CD8-positive, alpha-beta memory T cell (primary cell): ENCODE measurements at regions not wholly inside any gene's neighbourhood (a gene's known extent, or its start where the extent isn't known, plus 50 kb on each side); places are given as distances from the start of the nearest gene placed in this dataset.

Experiments used
- CTCF ChIA-PET: fragments of 350-600 bp; sonication (Branson Sonifier 250); formaldehyde crosslinking; loops from one replicate; lab custom pipeline; 2021; ENCODE audit warnings: antibody characterized with exemption; lab: Charles Lee
- POLR2A ChIA-PET: fragments of 350-600 bp; sonication (Branson Sonifier 250); formaldehyde crosslinking; loops from one replicate; lab custom pipeline; 2021; ENCODE audit warnings: antibody characterized with exemption; lab: Charles Lee
- DNase-seq, 5 donors: peaks; one replicate each; pipeline versions ENCODE4 v3.0.0 to v3.0.0-alpha.2; 2020 to 2022; ENCODE audit warnings: mixed read lengths in 1 of 5
- H3K27ac ChIP-seq: one replicate; pipeline ENCODE4 v1.7.0; 2013; ENCODE audit warnings: low read depth, mild to moderate bottlenecking, low read length, moderate library complexity
- H3K27me3 ChIP-seq: 2 replicates; pipeline ENCODE4 v1.7.0; 2013; ENCODE audit warnings: low read length, mild to moderate bottlenecking; ENCODE audit not compliant: insufficient read depth, poor library complexity, severe bottlenecking
- H3K36me3 ChIP-seq: 2 replicates; pipeline ENCODE4 v1.7.0; 2013; ENCODE audit warnings: mild to moderate bottlenecking, low read length, moderate library complexity; ENCODE audit not compliant: insufficient read depth
- H3K4me1 ChIP-seq: 2 replicates; pipeline ENCODE4 v1.7.0; 2013; ENCODE audit warnings: mild to moderate bottlenecking, low read length, moderate library complexity; ENCODE audit not compliant: insufficient read depth
- H3K4me3 ChIP-seq: 2 replicates; pipeline ENCODE4 v1.7.0; 2013; ENCODE audit warnings: mild to moderate bottlenecking, low read length
- H3K9me3 ChIP-seq: 2 replicates; pipeline ENCODE4 v1.7.0; 2013; ENCODE audit warnings: mild to moderate bottlenecking, low read length
- H3K27ac Mint-ChIP-seq, 8 donors: one replicate each; pipeline ENCODE4 v1.8.0; 2020 to 2021; ENCODE audit warnings: mixed read lengths in 8 of 8, mild to moderate bottlenecking in 6 of 8, inconsistent platforms in 3 of 8, moderate library complexity in 3 of 8
- H3K27me3 Mint-ChIP-seq, 2 donors: one replicate each; pipeline ENCODE4 v1.8.0; 2020 to 2021; ENCODE audit warnings: mixed read lengths in 2 of 2, mild to moderate bottlenecking in 1 of 2, moderate library complexity in 1 of 2
- H3K36me3 Mint-ChIP-seq, 3 donors: one replicate each; pipeline ENCODE4 v1.8.0; 2020 to 2021; ENCODE audit warnings: mixed read lengths in 3 of 3, inconsistent platforms in 1 of 3, mild to moderate bottlenecking in 1 of 3
- H3K4me1 Mint-ChIP-seq, 3 donors: one replicate each; pipeline ENCODE4 v1.8.0; 2020 to 2021; ENCODE audit warnings: mixed read lengths in 3 of 3, inconsistent platforms in 1 of 3, mild to moderate bottlenecking in 1 of 3
- H3K4me3 Mint-ChIP-seq, 7 donors: one replicate each; pipeline ENCODE4 v1.8.0; 2020 to 2021; ENCODE audit warnings: mixed read lengths in 7 of 7, mild to moderate bottlenecking in 6 of 7, moderate library complexity in 4 of 7, inconsistent platforms in 2 of 7
- H3K9me3 Mint-ChIP-seq, 5 donors: one replicate each; pipeline ENCODE4 v1.8.0; 2020 to 2022; ENCODE audit warnings: mixed read lengths in 5 of 5, mild to moderate bottlenecking in 3 of 5, moderate library complexity in 2 of 5, inconsistent platforms in 1 of 5

DNA sequence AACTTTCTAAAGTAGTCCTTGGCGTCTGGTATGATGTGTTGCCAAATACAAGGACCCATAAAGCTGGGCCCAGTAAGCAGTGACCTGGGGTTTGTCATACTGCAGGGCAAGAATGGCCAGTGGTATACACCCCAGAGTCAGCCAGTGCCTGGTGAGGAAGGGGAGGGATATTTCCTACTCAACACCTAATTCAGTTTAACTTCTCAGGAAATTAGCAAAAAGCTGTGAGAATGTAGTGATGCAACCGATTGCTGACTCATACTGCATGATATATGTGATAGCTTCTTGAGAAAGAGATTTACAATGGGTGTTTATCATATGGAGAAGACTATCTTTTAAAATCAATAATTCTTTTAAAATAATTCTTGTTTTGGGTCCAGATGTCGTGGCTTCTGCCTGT, 889.3 kb upstream of the CELF2 start:
- Histone ChIP-seq H3K27ac (no peak overlapping the region), H3K36me3 (no peaks in the 10 kb centered on the region), H3K4me3 (no peak overlapping the region), H3K9me3 (no peaks in the 10 kb centered on the region), H3K27me3 (no peaks in the 10 kb centered on the region), H3K4me1 (no peaks in the 10 kb centered on the region)
- CTCF ChIA-PET = no interaction called here
- DNase-seq = no peak
- Mint-ChIP-seq H3K36me3 (no peaks in the 10 kb centered on the region), H3K4me1 (no peaks in the 10 kb centered on the region), H3K27me3 (peaks cover 0 to 1% of the 10 kb centered on the region in 2 donors), H3K27ac (no peak overlapping the region), H3K9me3 (peaks cover 0 to 5% (median 0%) of the 10 kb centered on the region in 5 donors), H3K4me3 (no peak overlapping the region)
- POLR2A ChIA-PET = no interaction called here

DNA sequence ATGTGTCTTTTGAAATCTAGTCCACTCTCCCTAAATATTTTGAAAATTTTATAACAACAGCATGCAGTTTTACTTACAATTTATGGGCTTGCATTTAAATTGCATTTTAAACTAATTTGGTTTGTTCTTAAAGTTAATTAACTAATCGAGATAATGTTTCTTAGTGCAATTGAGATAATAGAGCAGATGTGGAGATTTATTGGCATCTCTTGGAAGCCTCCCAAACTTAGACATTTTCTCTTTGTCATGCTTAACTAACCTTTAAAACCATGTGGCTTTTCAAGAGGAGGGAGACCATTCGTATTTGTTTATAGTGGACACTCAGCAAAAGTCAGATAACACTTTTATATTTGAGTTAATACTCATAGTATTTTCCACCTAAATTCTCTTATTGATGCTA, 887.0 kb upstream of the CELF2 start:
- Histone ChIP-seq H3K4me1 (no peaks in the 10 kb centered on the region), H3K4me3 (no peak overlapping the region), H3K36me3 (no peaks in the 10 kb centered on the region), H3K27me3 (no peaks in the 10 kb centered on the region), H3K9me3 (no peaks in the 10 kb centered on the region), H3K27ac (no peak overlapping the region)
- Mint-ChIP-seq H3K27me3 (no peaks in the 10 kb centered on the region), H3K9me3 (peaks cover 0 to 3% (median 0%) of the 10 kb centered on the region in 5 donors), H3K36me3 (no peaks in the 10 kb centered on the region), H3K27ac (no peak overlapping the region), H3K4me3 (no peak overlapping the region), H3K4me1 (no peaks in the 10 kb centered on the region)
- CTCF ChIA-PET = no interaction called here
- POLR2A ChIA-PET = no interaction called here
- no peak for DNase-seq

DNA sequence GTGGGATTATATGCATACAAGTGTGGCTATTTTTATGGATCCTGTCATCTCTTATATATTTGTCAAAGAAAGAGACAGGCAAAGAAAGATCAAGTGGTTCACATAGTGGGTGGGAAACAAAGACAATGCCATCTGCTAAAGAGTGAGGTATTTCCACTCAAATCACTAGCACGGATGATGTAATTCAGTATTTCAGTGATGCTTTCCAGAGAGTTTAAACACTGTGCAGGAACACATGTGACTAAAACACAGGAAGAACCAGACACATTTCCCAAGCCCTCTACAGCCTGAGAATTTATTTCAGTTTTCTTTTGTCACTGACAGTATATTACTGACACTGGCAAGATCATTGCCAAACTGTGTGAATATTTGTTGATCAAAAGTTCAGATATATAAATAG, 885.7 kb upstream of the CELF2 start:
- no peaks in the 10 kb centered on the region for H3K36me3 Mint-ChIP-seq
- no peaks in the 10 kb centered on the region for H3K4me1 Mint-ChIP-seq
- Histone ChIP-seq H3K27ac (no peak overlapping the region), H3K4me3 (no peak overlapping the region), H3K27me3 (no peaks in the 10 kb centered on the region), H3K9me3 (no peaks in the 10 kb centered on the region), H3K4me1 (no peaks in the 10 kb centered on the region), H3K36me3 (no peaks in the 10 kb centered on the region)
- ChIA-PET CTCF (no interaction called here), POLR2A (no interaction called here)
- H3K9me3 Mint-ChIP-seq = peaks cover 0 to 1% (median 0%) of the 10 kb centered on the region in 5 donors
- H3K27me3 Mint-ChIP-seq = no peaks in the 10 kb centered on the region
- H3K4me3 Mint-ChIP-seq = no peak overlapping the region
- H3K27ac Mint-ChIP-seq = no peak overlapping the region
- DNase-seq = no peak

DNA sequence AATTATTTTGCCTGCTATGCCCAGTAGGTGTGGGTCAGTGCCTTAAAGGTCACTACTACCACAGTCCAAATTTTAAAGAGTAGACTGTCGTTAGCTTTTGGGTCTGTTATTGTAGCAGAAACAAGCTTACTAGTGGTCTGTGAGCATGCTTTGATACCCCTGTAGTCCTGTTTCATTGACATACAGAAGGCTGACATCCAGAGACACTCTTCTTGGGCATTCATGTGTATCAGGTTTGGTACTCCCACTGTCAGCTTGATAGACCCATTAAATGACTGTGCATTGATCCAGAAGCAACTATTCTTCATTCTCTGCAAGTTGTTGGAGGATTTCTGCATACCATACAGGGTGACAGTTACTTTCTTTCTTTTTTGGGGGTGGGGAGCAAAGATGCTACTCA, 884.4 kb upstream of the CELF2 start:
- H3K27me3 ChIP-seq = no peaks in the 10 kb centered on the region
- H3K4me3 ChIP-seq = no peak overlapping the region
- Mint-ChIP-seq H3K9me3 (no peaks in the 10 kb centered on the region), H3K27me3 (no peaks in the 10 kb centered on the region), H3K27ac (no peak overlapping the region), H3K4me1 (peaks cover 4 to 8% (median 5%) of the 10 kb centered on the region in 3 donors), H3K4me3 (no peak overlapping the region), H3K36me3 (no peaks in the 10 kb centered on the region)
- no peaks in the 10 kb centered on the region for H3K9me3 ChIP-seq
- H3K27ac ChIP-seq = no peak overlapping the region
- CTCF ChIA-PET = no interaction called here
- DNase-seq = no peak
- no peaks in the 10 kb centered on the region for H3K36me3 ChIP-seq
- POLR2A ChIA-PET = no interaction called here
- H3K4me1 ChIP-seq = no peaks in the 10 kb centered on the region

DNA sequence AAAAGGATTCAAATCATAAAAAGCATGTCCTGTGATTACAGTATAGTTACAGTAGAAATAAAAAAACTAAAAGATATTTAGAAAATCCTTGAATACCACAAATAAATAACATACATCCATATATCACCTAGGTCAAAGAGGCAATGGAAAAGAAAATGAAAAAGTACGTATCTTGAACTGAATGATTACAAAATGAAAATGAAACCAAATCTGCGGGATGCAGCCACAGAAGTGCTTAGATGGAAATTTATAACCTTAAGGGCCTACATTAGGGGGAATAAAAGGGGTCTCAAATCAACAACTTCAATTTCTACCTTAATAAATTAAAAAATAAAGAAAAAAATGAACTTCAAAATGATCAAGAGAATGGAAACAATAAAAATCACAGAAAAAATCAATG, 879.0 kb upstream of the CELF2 start:
- peak overlapping the region in 5 of 8 donors; percentile 36 to 87 (median 70) for H3K27ac Mint-ChIP-seq
- H3K27ac ChIP-seq = no peak overlapping the region
- POLR2A ChIA-PET = no interaction called here

DNA sequence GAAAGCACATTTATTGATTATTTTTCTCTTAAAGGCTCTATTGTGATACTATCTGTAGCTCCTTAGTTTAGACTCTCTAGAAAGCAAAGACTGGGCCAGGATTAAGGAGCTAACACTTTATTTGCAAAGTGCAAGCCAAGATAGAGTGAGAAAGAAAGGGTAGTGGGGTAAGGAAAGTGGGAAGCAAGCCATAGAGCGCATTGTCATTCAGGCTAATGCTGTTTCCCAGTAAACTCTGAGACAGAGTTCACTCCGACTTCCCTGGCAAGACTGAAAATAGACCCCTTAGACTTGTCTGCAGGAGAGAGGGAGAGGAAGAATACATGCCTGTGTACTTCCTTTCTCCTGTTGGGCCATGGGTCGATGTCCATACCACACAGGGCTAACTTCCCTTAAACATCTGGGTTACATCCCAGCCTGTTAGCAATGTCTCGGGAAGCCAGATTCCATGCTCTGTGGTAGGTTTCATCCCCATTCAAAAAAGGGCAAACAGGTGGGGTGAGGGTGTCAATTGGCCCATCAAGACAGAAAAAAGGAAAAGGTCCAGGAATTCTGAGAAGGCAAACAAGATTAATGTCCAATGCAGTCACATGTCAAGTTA, 875.8 kb upstream of the CELF2 start:
- H3K9me3 Mint-ChIP-seq = no peaks in the 10 kb centered on the region
- Histone ChIP-seq H3K36me3 (no peaks in the 10 kb centered on the region), H3K27ac (no peak overlapping the region), H3K4me3 (no peak overlapping the region), H3K9me3 (no peaks in the 10 kb centered on the region), H3K4me1 (no peaks in the 10 kb centered on the region), H3K27me3 (no peaks in the 10 kb centered on the region)
- no peaks in the 10 kb centered on the region for H3K27me3 Mint-ChIP-seq
- no peaks in the 10 kb centered on the region for H3K36me3 Mint-ChIP-seq
- no peak overlapping the region for H3K4me3 Mint-ChIP-seq
- POLR2A ChIA-PET = no interaction called here
- DNase-seq = no peak
- peaks cover 9 to 18% (median 13%) of the 10 kb centered on the region in 3 donors for H3K4me1 Mint-ChIP-seq
- CTCF ChIA-PET = no interaction called here
- no peak overlapping the region for H3K27ac Mint-ChIP-seq

More for the DNA sequence above, 879.0 kb upstream of the CELF2 start:
- peak in 1 of 5 donors; percentile 0 for DNase-seq
- CTCF ChIA-PET = no interaction called here
- Histone ChIP-seq H3K36me3 (no peaks in the 10 kb centered on the region), H3K27me3 (no peaks in the 10 kb centered on the region), H3K9me3 (no peaks in the 10 kb centered on the region), H3K4me1 (no peaks in the 10 kb centered on the region), H3K4me3 (peak overlapping the region; percentile 34)
- H3K36me3 Mint-ChIP-seq = no peaks in the 10 kb centered on the region
- H3K9me3 Mint-ChIP-seq = no peaks in the 10 kb centered on the region
- no peaks in the 10 kb centered on the region for H3K27me3 Mint-ChIP-seq
- peak overlapping the region; percentile 34 to 86 (median 81) for H3K4me3 Mint-ChIP-seq
- peaks cover 9 to 18% (median 13%) of the 10 kb centered on the region in 3 donors for H3K4me1 Mint-ChIP-seq

DNA sequence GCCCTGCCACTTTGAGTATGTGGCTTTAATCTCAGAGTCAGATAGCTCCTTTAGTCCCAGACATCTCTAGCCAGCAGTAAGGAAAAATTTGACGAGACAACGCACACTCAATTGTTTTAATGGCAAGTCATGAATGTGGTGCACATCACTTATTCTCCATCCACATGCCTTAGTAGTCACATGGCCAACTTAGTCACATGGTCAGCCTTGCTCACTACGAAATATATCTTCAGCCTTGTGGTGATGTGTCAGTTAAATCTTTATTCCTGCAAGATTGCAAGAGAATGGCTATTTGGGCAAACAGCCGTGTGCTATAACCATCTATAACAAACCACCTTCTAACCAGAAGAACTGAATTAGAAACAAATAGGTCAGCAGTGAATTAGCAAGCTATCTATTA, 871.1 kb upstream of the CELF2 start:
- Mint-ChIP-seq H3K27ac (no peak overlapping the region), H3K9me3 (peaks cover 0 to 5% (median 0%) of the 10 kb centered on the region in 5 donors), H3K4me3 (no peak overlapping the region), H3K27me3 (no peaks in the 10 kb centered on the region), H3K4me1 (no peaks in the 10 kb centered on the region), H3K36me3 (no peaks in the 10 kb centered on the region)
- no peaks in the 10 kb centered on the region for H3K9me3 ChIP-seq
- no peaks in the 10 kb centered on the region for H3K36me3 ChIP-seq
- no peak for DNase-seq
- H3K27me3 ChIP-seq = no peaks in the 10 kb centered on the region
- H3K4me1 ChIP-seq = no peaks in the 10 kb centered on the region
- no peak overlapping the region for H3K4me3 ChIP-seq
- H3K27ac ChIP-seq = no peak overlapping the region
- POLR2A ChIA-PET = no interaction called here
- CTCF ChIA-PET = no interaction called here

DNA sequence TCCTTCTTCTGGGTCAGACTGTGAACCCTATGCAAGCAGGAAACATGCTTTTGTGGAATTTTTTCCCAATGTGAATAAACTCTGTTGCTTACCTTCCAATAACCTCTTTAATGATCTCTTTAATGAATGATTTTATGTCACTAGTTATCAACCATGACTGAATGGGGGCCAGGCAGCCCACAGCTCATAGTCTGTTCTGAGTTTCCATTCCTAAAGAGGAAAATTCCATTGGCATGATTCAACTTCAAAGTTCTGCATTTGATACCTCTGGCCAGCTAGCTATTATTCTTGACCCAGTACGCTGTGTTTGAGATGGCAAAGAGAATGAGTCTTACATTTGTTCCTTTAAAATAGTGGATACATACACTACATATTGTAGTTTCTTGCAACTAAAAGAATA, 867.8 kb upstream of the CELF2 start:
- no peak overlapping the region for H3K27ac Mint-ChIP-seq
- no peaks in the 10 kb centered on the region for H3K4me1 ChIP-seq

More for the DNA sequence above, 867.8 kb upstream of the CELF2 start:
- no peak for DNase-seq
- no peak overlapping the region for H3K4me3 Mint-ChIP-seq
- no peaks in the 10 kb centered on the region for H3K27me3 ChIP-seq
- H3K27me3 Mint-ChIP-seq = peaks cover 0 to 4% of the 10 kb centered on the region in 2 donors
- H3K9me3 ChIP-seq = no peaks in the 10 kb centered on the region
- H3K36me3 ChIP-seq = no peaks in the 10 kb centered on the region
- no peaks in the 10 kb centered on the region for H3K4me1 Mint-ChIP-seq
- no peaks in the 10 kb centered on the region for H3K36me3 Mint-ChIP-seq
- H3K4me3 ChIP-seq = no peak overlapping the region
- H3K27ac ChIP-seq = no peak overlapping the region
- ChIA-PET CTCF (no interaction called here), POLR2A (no interaction called here)
- H3K9me3 Mint-ChIP-seq = peaks cover 0 to 7% (median 0%) of the 10 kb centered on the region in 5 donors
